NCI-H2081 treated with DMSO at 0.1 percent for 48 hours (cell line): ENCODE measurements at regions not wholly inside any gene's neighbourhood (a gene's known extent, or its start where the extent isn't known, plus 50 kb on each side); places are given as distances from the start of the nearest gene placed in this dataset.

ENCODE experiments used
- DNase-seq: peaks from one replicate; lab custom pipeline; 2025; lab: John Stamatoyannopoulos, UW

DNA sequence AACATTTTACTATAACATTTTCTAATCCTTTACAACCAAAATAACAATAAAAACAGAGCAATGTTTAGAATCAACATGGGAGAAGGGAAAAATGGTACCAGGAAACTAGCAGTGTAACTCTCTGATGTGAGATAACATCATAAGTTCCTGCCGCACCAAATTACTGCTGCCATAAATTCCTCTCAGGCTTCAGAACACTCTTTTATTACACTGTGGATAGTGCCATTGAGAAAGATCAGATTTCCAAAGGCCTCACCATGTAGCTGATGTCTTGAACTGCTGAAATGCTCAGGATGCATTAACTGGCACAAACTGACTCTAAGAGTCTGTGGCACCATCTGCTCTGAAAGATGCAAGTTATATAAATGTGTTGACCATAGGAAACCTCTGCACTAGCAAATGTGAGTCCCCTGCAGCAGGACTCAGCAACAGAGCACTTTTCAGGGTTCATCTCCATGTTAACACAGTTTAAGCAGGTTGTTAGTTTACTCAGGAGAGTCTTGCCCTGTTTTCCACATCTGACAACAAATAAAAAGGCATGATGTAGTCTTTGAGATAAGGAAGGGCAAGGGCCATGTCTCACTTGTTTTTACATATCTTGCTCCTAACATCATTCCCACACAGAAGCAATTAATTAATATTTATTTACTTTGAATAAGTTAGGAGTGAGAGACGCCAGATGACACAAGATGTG is 218.1 kb downstream of the CETN3 start:
- no peak for DNase-seq

DNA sequence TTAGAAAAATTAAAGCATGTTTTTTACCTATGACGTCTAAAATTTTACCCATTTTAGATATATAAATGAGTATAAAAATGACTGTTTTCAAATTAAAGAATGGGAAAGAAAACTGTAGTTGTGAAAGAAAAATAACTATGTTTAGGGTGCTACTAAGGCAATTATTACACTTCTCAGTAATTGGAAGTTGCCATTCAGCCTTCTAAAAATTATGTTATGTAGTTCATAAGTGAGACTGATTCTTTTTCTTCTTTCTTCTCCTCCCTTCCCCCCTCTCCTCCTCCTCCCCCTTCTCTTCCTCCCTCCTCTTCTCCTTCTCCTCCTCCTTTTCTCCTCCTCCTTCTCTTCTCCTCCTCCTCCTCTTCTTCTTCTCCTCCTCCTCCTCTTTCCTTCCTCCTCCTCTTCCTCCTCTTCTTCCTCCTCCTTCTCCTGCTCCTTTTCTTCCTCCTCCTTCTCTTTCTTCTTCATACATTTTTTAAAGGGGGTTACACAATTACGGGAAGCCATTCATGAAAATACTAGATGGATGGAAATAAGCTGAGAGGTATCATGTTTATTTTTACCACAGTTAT is 223.6 kb downstream of the CETN3 start:
- no peak for DNase-seq

DNA sequence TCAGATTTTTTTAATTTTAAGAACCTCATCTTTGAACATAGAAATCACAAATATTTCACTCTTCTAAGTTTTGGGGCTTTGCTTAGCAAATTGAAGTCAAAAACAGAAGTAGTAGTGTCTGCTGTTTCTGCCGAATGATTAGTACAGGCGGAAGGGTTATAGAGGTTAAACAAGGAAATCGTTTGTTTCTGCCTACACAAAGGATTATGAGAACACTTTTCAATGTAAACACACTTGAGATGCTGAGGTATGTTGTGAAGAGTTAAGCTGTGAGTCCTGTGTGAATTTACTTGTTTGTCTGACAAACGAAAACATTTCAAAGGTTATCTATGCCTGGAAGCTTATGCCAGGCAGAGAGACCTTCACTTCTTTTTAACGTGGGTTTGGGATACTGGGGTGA is 224.8 kb downstream of the CETN3 start:
- DNase-seq, result no peak

DNA sequence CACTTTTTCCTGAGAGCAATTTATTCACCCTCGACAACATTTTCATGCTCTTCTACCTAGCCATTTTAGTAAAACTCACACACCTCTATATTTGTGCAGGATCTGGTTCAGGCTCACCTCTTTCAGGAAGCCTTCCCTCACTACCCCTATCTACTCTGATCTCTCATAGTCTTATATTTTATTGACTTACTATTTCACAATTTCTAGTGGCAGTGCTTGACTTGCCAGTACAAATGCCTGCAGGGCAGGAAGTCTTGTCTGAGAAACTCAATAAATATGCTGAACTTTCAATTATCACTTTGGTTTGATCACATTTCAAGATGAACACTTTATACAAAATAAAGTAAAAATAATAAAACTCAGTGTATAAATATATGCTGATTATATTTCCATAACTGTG is 226.8 kb downstream of the CETN3 start:
- DNase-seq, result no peak

DNA sequence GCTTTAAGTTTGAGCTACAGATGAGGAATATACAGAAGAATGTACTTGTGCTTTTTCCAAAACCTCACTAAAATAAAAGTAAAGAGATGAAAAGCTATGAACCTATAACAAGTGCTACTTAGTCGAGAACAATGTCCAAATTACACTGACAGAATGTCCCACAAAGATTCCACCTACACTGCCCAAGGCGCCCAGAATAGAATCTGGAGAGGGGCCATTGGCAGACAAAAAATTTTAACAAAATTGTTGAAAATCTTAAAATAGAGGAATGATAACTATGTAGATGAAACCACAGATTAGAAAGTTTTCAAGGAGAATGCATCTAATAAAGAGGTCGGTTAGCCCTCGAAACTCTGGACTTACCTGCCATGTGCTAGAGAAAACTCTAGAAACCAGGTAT is 235.3 kb downstream of the CETN3 start:
- DNase-seq, result no peak

DNA sequence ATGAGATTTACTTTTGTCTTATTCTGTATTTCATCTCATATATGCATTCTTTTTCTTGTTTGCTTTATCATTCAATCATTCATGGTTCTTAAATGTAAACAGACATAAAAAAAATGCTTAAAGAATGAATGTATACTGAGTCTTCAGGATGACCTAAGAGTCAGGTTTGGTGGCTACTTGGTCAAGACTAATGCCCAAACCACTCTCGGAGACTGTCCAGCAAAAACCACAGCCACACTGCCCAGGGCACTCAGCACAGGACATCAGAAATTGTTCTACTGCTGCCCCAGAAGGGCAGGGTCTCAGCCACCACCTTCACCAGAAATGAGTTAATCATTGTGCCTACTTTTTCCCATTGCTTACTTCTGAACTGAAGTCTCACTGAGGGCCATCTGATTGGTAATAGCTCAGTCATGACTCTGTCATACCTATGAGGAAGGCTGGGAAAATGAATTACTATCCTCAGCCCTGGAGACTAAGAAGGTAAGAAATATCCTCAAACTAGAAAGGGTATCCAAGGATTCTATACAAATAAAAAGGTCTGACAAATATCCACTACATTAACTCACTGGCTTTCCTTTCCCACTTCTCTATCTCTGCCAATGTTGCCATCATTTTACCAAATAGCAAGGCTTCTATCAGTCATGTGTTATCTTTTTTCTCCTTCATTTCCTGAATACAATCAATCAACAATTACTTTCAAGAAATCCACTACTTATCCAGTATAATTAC is 236.1 kb downstream of the CETN3 start:
- DNase-seq, result no peak

DNA sequence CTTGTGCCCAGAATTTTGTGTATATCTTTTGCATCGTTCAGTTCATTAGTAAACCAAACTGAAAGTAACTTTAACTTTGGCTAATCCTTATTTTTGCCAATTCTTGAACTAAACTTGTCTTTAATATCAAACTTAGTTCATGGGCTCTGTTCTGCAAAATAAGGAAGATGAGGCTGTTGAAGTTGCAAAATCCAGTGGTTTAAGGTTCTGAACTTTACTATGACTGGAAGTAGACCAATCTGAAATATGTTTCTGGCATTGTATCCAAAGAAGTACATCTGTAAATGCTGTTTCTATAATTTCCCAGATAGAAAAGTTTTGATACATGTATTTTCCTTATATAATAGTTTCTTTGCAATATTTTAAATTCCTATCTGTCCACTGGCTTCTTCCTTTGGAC is 238.1 kb downstream of the CETN3 start:
- no peak for DNase-seq

DNA sequence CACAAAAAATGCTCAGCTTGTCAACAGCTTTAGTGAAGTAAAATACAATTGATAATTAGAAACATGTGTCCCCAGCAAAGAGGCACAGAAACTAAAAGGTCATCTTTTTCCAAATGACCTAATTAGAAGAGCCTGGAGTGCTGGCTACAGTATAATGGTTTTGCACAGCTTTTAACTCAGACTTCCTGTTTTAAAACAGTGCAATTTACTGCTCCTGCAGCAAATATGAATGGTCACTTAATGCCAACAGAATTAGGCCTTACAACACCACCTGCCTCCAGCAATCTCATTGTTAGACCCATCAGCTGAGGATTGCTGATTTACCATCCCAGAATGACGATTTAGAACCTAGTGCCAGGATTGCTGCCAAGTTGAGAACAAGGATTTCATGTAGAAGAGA is 239.3 kb downstream of the CETN3 start:
- DNase-seq, result no peak

DNA sequence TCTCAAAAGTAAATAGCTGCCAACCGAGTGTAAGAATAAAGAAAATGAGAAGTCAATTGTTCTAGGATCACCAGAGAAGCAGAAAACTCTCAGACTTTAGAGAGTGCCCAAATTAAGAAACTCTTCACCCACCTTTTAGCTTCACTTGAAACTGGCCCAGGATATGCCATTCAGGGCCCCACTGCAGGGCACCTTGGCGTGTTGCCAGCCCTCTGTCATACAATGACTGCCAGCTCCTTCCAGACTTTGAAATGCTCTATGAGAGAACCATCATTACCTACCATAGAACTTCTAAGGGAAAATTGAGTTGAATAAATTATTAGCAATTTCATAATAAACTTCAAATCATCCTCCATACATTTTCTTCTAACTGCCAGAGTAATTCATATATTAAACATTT is 240.5 kb downstream of the CETN3 start:
- no peak for DNase-seq

DNA sequence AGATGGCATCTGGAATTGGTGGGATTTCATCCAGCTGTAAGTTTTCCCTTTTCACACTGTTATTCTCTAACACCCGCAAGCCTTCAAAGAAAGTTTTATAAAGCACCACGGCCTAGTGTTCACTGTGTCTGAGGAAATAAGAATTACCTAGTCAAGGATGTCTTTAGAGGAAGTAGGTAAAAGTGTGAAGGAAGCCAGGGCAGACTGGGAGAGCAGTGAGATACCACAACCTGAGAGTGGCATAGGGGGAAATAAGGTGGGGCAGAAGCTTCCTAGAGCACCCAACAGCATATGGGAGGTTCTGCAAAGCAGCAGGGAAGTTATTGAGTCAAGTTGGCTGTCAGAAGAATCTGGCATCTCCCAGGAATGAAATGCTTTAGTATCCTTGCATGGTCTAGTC is 241.2 kb downstream of the CETN3 start:
- no peak for DNase-seq

DNA sequence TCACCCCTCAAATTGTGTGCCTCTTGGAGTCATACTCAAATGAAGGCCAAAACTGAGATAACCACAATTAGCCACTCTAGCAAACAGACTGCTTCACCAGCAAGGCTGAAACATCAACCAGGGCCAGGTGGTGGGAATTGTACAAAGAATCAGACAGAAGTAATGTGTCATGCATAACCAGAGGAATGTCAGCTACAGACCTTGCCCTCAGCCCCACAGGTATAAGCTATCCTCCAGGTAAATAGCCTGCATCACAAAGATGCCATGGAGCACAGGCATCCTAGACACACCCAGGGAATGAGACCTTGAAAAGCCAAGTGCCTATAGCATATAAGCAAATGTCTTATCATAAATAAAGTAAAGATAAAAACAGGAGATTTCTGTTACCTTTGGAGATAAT is 242.7 kb downstream of the CETN3 start:
- no peak for DNase-seq

DNA sequence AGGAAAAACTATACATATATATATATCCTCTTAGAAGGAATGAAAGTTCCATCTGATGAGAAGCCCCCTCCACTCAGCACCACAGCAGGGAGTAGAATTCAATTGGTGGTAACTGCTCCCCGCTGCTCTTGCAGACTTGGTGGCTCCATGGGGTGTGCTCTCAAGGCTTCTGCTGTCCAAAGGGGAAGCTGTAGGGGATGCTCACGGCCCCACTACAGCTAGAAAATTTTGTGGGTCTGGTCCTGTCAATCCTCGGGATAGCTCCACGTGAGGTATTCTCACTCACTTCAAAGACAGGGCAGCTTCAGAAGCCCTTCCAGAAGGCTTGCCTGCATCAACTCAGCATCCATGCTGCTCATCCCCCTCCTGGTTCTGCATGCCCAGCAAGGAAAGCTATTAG is 247.2 kb downstream of the CETN3 start:
- DNase-seq, result no peak

DNA sequence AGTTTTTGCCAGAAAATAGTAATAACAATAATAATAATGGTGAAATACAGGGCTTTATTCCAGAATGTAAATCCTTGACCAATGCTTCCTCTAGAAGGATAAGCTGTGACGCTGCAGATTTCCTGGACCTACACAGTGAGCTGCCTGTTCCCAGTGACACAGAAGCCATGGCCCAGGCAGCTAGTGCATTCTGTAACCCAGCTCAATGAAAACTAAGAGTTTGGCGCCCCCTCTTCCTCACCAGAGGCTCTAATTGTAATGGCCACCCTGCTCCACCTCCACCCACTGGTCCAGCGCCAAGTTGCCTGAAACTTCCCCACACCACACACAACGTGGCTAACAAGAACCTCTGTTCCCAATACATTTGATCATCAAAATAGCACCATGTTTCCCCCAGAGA is 248.1 kb downstream of the CETN3 start:
- DNase-seq, result no peak

DNA sequence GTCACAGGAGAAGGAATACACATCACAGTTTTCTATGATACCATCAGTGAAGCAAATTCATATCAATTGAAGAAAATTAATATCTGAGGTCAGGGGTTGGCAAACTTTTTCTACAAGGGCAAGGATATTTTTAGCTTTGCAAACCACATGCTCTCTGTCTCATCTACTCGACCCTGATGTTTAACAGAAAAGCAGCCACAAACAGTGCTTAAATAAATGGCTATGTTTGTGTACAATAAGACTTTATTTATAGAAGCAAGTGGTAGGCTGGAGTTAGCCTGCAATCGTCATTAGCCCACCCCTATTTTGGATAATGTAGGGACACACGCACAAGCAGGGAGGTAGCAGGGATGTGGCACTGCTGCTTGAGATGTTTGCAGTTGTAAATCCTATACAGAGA is 251.4 kb downstream of the CETN3 start:
- DNase-seq, result no peak

DNA sequence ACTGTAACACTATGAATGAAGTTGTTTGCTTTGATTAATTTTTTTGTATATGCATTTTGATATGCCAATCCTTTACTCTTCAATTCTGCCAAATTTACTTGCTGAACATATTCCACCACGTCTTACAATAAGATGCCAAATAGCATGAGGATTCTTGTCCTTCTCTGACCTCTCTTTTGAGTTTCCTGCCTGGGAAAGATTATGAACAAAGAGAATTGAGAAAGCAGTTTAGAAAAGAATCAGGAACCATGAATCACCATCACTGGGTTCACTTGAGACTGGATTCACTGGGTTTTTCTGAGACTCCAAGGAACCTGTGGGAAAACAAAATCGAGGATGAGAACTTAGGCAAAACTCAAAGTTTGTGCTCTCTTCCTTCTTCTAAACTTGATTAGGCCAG is 256.5 kb downstream of the CETN3 start:
- DNase-seq, result no peak

DNA sequence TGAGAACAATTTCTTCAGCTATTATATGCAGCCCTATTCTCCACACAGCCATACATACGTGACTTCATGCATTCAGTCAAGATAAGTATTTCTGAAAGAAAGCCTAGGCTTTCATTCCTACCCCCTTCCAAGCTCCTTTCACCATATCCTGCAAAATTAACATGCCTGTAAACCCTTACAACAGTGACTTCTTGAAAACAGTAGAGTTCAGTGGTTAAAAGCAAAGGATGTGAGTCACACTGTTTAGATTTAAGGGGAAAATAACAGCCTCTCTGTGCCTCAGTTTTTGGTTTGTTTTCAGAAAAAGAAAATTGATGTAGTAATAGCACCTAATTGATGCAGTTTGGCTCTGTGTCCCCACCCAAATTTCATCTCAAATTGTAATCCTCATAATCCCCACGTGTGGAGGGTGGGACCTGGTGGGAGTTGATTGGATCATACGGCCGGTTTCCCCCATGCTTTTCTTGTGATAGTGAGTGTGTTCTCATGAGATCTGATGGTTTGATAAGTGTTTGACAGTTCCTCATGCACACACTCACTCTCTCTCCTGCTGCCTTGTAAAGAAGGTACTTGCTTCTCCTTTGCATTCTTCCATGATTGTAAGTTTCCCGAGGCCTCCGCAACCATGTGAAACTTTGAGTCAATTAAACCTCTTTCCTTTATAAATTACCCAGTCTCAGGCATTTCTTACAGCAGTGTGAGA is 264.8 kb downstream of the CETN3 start:
- no peak for DNase-seq

DNA sequence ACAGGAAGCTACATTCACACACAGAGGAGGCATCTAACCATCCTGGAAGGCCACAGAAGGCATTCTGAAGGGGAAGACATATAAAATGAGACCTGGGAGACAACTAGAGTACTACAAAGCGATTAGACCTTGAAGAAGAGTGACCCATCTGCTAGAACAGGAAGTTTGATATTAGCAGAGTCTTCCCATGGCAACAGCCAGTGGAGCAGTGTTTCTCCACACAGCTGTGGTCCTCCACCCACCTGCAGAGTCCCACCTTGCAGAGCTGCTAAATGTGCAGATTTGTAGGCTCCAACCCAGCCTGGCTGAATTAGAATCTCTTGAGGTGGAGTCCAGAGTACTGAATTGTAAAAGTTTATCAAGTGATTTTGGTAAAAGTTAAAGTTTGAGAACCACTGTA is 267.0 kb downstream of the CETN3 start:
- DNase-seq, result no peak

DNA sequence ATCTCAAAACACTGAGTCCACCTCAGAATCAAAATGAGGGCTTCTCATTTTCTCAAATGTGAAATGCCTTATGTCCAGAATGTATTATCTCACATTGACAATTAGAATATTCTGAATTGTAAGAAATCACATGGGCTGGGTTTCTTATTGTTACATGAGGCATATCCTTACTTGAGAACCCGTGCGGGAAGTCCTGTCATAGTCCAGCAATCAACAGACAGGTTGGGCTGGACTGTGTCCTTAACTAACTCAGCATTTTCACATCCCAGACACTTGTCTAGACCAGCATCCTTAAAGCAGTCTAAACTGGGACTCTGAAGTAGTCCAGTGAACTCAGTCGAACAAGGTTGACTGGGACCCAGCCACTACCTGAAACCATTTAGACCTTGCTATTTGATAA is 267.6 kb downstream of the CETN3 start:
- no peak for DNase-seq

DNA sequence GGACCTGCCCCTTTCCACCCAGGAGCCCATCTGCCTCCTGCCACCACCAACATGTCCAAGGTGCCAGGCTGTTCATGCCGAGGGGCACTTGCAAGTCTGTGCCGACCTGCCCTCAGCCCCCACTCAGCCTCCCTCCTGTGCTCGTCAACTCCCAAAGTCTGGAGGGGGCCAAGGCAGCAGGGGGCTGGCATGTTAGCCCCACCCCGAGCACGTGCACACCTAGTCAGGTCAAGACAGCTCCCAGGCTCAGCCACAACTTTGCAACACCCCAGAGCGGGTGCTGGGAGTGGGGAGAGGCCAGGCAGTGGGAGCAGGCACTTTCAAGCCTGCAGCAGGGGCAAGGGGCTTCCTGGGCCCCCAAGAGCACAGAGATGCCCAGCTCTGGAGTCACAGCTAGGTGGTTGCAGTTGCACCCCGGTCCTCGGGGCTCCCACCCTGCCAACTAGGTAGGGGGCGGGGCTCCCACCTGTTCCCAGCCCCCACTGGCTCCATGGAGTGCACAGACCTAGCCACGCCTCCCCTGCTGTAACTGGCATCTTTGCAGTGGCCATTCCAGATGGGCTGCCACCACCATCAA is 272.5 kb downstream of the CETN3 start:
- no peak for DNase-seq

DNA sequence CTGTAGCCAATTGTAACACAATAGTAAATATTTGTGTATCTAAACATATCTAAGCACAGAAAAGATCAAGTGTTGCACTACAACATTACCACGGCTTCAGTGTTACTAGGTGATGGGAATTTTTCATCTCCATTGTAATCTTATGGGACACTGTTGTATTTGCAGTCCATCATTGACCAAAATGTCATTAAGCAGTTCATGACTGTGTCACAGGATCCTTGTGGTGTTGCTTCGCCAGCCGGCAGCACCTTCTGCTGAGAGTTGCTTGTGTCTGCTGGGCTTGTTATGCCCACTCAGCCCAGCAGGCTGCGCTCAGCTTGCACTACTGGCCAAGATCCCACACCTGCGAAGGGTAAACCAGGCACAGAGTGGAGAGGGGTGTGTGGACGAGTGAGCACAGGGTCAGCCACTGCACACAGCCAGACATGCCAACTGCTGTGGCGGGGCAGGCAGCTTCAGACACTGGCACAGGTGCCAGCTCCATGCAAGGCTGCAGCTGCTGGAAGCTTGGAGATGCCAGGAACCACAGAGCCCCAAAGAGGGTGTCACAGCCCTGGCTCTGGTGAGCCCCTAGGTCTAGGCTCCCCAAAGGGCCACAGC is 273.7 kb downstream of the CETN3 start:
- no peak for DNase-seq

DNA sequence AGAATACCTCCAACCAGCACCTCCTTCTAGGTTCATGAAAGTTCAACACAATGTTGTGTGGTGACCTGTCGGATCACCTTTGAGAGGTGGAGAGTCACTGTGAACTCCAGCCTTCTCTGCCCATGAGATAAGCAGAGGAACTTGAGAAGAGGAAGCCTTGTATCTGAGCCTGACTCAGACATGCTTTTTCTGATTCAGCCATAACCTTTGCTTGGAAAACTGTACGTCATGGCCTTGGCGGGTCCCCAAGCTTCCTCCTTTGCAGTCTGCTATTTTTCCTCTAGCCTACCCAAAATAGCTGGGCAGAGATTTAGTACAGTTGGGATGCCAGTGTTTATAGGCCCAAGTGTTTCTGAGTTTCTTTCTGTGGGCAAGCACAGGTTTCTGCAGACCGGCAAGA is 274.7 kb downstream of the CETN3 start:
- DNase-seq, result no peak

DNA sequence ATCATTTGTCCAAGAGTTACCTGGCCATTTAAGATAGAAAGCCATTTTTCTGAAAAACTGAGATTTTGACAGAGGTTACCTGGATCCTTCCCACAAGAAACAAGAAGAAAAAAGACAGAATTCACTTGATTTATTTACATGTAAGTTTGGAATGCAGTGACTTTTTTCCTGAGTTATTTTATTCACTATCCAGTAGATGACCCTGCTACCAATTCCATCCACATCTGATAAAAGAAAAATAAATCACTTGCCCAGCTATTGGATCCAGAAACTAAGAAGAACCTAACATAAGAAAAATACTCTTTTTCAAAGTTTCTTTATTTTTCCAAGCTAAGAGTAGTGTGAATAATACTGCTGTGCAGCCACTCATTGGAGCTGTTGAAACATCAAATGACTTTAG is 275.2 kb downstream of the CETN3 start:
- no peak for DNase-seq
